ENCODE measurements at regions not wholly inside any gene's neighbourhood (a gene's known extent, or its start where the extent isn't known, plus 50 kb on each side); places are given as distances from the start of the nearest gene placed in this dataset.

DNA sequence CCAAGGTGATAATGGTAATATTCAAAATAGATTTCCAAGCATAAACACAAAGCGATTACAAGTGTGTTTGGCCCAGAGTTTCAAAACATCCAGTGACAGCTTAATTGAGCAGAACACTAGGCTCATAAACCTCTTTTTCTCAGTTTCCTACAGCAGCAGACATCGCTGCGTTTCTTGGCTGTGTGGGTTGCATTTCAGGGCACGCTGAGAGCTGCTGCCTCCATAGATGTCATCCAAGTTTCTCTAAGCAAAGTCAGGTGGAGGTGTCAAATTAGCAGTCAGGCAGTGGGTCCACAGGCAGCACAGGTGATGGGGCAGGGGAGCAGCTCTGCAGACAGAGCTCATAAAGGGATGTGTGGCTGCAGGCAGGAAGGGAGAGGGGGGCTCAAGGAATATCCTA, 50.5 kb upstream of the COL13A1 start:
- Histone ChIP-seq H3K9me3 (no peaks in the 10 kb centered on the region), H3K27ac (no peak overlapping the region)
- TF ChIP-seq, protein P1, sequence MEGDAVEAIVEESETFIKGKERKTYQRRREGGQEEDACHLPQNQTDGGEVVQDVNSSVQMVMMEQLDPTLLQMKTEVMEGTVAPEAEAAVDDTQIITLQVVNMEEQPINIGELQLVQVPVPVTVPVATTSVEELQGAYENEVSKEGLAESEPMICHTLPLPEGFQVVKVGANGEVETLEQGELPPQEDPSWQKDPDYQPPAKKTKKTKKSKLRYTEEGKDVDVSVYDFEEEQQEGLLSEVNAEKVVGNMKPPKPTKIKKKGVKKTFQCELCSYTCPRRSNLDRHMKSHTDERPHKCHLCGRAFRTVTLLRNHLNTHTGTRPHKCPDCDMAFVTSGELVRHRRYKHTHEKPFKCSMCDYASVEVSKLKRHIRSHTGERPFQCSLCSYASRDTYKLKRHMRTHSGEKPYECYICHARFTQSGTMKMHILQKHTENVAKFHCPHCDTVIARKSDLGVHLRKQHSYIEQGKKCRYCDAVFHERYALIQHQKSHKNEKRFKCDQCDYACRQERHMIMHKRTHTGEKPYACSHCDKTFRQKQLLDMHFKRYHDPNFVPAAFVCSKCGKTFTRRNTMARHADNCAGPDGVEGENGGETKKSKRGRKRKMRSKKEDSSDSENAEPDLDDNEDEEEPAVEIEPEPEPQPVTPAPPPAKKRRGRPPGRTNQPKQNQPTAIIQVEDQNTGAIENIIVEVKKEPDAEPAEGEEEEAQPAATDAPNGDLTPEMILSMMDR (IDR thresholded peaks at IDR 0.05) = no peak

More for the DNA sequence above, 50.5 kb upstream of the COL13A1 start:
- DNase-seq = no peak
- H3K36me3 ChIP-seq = no peaks in the 10 kb centered on the region
- no peak overlapping the region for H3K9ac ChIP-seq (ENCODE audit: low read depth in 2 of 2, low read length in 2 of 2)
- intact Hi-C loops (cut with DNase I) = no loop called here
- H3K4me3 ChIP-seq = no peak overlapping the region
- no peaks in the 10 kb centered on the region for H3K4me1 ChIP-seq
- H3K27me3 ChIP-seq = no peaks in the 10 kb centered on the region

Measured in colonic mucosa (tissue), 4 donors.